ENCODE measurements at regions not wholly inside any gene's neighbourhood (a gene's known extent, or its start where the extent isn't known, plus 50 kb on each side); places are given as distances from the start of the nearest gene placed in this dataset.
"Not testable (repeated sequence)": the region's sequence is repeated elsewhere in the genome, so short reads cannot be mapped to it uniquely, and the experiment has no call there.

DNA sequence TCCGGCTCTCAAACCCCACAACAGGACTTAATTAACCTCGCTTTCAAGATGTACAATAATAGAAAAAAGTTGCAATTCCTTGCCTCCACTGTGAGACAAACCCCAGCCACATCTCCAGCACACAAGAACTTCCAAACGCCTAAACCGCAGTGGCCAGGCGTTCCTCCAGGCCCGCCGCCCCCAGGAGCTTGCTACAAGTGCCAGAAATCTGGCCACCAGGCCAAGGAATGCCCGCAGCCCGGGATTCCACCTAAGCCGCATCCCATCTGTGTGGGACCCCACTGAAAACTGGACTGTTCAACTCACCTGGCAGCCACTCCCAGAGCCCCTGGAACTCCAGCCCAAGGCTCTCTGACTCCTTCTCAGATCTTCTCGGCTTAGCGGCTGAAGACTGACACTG lies 262.5 kb downstream of the SMARCA2 start:
- DNase-seq (ENCODE audit: low read depth): not testable (repeated sequence)

DNA sequence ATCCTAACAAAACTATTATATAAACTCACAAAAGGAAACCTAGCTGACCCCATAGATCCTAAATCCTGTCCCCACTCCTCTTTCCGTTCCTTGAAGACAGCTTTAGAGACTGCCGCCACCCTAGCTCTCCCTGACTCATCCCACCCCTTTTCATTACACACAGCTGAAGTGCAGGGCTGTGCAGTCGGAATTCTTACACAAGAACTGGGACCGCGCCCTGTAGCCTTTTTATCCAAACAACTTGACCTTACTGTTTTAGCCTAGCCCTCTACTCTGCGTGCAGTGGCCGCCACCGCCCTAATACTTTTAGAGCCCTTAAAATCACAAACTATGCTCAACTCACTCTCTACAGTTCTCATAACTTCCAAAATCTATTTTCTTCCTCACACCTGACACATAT lies 264.0 kb downstream of the SMARCA2 start:
- DNase-seq (ENCODE audit: low read depth): not testable (repeated sequence)

DNA sequence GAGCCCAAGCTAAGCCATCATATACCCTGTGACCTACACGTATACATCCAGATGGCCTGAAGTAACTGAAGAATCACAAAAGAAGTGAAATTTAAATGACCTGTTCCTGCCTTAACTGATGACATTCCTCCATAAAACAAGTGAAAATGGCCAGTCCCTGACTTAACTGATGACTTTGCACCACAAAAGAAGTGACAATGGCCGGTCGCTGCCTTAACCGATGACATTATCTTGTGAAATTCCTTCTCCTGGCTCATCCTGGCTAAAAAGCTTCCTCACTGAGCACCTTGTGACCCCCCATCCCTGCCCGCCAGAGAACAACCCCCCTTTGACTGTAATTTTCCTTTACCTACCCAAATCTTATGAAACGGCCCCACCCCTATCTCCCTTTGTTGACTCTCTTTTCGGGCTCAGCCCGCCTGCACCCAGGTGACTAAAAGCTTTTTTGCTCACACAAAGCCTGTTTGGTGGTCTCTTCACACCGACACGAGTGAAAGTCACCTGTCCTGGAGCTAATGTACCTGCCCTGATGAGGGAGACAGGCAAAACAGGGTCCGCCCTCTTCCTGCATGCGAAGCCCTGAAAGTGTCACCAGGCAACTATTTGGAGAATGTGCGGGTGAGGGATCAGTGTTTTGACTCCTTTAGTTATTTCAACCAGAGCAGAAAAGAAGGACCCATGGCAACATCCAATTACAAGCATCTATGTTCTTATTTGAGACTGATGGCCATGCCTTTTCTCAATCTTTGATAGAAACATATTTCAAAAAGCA lies 266.1 kb downstream of the SMARCA2 start:
- no peak for DNase-seq (ENCODE audit: low read depth)

DNA sequence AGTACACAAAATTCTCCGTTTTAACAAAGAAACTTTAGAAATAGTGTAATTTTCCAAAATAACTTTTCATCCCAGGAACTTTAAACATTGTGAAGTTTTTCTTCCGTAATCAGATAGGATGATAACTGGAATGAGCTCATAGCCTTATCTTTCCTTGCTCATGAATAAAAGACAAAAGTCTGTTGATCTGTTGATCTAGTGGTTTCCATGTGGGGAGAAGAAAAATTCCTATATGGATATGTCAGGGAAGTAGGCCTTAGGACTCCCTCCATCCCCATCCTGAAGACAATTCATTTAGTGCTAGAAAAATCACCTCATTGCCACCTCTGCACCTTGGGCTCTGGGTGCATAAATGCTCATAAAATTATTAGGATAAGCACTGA lies 266.6 kb downstream of the SMARCA2 start:
- DNase-seq (ENCODE audit: low read depth): no peak

DNA sequence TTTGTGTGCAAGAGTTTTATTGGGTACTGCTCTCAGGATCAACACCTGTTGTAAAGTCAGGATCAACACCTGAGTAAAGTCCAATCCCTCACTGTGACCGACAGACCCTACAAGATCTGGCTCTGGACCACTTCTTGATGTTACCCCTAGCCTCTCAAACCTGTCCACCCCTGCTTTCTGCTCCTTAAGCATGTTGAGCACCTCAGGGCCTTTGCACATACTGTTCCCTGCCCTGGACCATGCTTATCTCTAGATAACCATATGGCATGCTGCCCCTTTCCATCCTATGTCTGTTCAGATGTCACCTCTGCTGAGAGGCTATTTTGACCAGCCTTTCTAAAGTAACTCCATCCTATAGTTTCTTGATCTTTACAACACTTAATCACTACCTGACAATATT lies 269.6 kb downstream of the SMARCA2 start:
- no peak for DNase-seq (ENCODE audit: low read depth)

DNA sequence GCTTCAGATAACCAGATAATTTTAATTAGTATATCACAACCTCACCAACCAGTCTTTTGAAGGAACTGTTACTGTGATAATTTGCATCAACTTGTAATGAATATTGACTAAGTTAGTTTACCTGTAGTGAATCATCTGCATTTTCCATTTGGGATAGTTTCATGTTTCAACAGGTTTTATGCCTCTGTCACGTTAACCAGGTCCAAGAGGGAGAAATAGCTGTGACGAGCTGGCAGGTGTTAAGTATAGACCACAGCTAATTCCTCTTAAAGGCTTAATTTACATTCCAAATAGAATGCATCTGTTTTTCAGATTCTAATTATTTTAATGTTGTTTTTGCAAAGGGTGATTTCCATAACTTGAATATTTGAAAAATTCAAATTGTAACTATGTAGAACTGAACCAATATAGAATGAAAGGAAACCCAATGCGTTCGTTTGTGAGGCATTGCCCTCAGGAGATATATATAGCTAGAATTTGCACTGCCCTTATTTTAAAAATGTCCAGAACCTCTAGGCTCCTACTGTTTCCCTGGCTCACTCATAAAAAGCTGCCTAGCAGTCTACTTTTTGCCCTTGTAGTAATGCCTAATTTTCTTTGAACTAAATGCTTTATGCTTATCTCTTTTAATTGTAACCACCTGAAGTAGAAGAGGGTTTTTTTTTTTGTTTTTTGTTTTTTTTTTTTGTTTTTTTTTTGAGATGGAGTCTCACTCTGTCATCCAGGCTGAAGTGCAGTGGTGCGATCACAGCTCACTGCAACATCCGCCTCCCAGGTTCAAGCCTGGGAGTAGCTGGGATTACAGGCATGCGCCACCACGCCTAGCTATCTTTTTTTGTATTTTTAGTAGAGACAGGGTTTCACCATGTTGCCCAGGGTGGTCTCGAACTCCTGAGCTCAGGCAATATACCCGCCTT lies 270.5 kb downstream of the SMARCA2 start:
- no peak for DNase-seq (ENCODE audit: low read depth)

DNA sequence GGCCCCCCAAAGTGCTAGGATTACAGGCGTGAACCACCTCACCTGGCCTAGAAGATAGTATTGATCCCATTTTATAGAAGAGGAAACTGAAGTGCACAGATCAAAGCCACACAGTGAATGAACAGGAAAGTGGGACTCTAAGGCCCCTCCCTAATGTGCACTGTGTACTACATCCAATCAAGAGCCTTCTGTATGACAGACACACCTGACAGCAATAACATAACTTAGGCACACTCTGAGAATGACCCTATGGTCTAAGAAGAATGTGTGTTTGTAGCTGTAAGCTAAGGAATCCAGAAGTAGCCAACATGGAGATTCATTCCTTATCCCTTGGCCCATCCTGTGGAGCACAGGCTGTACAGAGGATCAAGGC lies 271.2 kb downstream of the SMARCA2 start:
- no peak for DNase-seq (ENCODE audit: low read depth)

DNA sequence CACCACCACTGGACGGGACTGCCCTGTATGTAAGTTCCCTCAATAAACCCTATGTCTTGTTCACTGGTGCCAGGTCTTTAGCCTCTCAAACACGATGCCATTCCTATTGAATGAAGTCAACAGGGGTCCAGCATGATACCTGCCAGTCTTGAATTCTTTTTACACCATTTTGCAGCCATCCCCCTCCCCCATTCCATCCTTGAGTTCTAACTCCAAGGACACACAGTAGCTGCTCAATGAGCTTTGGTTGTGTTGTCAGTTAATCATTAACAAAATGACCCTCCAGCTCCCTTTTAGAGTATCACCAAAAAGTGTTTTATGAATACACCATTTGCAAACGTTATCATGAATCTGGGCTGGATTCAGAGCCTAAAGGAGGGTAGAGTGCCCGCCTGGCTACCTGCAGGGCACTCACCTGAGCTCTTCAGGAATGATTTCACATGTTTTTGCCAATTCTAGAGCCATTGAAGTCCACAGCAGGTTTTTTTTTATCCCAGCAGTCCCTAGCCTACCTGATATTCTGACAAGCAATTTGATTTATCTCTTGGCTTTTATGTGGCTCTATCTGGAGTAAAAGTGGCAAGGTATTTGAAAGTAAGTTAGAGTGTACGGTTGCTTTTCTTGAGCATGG lies 271.8 kb downstream of the SMARCA2 start:
- DNase-seq (ENCODE audit: low read depth): no peak

DNA sequence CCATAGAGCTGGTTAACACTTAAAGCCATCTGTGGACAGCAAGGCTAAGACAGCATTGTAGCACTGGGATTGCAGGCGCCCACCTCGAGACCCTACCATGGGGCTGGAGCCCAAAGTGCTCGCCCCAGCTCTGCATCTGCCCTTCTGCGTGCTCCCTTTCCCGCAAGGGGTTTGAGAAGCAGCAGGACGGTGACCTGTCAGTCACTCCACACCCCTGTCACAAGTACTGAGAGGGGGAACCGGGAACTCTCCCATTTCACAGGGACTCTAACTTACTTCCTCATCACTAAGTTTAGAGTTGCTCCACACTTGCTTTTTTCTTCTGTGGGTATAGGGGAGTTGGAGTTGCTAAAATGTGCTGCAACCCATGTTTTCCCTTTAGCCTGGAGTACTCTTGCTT lies 273.2 kb downstream of the SMARCA2 start:
- no peak for DNase-seq (ENCODE audit: low read depth)

DNA sequence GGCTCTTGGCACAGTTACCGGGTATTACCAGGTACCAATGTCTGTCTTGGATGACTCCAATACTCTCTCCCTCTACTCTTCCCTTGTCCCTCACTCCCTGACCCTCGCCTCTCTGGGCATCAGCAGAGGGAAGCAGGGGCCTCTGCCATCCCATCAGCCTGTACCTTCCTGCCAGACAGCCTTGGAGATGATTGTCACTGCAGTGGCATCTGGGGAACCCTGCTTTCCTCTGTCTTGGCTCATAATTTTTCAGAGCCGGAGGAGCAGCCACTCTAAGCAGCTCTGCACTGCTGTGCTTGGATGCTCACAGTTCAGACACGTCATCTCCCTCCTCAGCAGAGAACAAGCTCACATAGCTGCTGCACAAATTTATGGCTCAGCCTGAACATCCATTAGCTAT lies 274.1 kb downstream of the SMARCA2 start:
- DNase-seq (ENCODE audit: low read depth): no peak

DNA sequence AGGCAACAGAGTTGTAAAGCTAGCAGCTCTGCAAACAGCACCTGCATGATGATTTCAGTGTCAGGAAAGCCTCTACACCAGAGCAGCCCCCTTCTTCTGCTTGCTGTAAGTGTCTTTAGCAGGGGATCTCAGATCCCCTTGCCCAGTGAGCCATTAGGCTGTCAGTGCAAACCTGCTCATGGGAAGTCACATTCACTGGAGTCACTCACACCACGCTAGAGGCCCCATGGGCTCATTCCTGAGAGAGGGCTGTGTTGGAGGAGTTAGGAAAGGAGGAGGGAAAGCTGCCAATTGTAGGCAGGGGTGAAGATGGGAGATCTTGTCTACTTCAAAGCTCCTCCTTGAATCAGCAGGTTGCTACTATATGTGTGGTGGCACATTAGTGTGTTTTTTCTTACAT lies 275.2 kb downstream of the SMARCA2 start:
- no peak for DNase-seq (ENCODE audit: low read depth)

DNA sequence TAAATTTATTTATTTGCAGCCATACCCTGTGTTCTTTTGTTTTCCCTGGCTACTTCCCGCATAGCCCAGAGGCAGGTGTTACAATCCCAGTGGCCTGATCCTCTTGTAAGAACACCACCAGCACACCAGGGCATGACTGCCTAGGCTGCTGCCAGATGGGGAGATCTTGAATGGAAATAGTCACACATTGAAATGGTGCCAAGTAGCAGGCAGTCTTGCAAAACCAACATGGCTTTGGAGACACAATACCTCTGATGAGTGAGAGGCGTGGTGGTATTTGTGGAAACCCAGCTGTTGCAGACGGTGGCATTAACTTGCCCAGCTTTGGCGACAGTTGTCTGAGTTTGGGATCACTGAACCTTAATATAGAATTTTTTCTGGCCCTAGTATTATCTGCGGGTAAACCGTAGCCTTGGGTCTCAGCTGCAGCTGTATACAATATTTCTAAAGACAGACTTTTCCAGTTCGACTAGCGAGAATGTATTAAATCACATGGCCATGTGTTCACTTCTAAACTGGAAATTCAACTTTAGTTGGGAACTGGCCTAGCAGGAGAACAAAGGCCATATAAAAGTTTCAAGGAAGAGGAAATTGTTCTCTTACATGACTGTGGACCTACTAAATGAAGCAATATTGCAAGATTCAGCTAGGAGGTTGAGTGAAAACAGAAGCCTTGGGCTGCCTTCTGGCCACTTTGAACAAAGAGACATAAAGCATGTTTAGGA lies 277.0 kb downstream of the SMARCA2 start:
- DNase-seq (ENCODE audit: low read depth): no peak

DNA sequence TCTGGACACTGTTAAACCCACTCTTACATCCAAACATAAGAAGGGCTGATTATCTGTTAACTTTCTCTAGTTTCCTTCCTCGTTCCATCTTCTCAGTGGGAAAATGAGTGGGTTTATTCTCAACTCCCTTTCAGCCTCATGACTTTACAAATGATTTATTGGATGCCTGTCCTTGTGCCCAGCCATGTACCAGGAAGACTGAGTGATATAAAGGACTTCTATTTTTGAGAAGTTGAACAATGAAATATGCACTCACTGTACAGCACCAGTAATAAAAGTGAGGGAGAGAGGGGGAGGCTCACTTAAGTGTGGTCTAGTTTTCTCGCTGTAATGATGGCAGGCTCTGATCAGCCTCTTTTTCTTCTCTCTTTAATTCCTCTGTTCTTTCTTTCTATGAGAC lies 277.6 kb downstream of the SMARCA2 start:
- DNase-seq (ENCODE audit: low read depth): no peak

DNA sequence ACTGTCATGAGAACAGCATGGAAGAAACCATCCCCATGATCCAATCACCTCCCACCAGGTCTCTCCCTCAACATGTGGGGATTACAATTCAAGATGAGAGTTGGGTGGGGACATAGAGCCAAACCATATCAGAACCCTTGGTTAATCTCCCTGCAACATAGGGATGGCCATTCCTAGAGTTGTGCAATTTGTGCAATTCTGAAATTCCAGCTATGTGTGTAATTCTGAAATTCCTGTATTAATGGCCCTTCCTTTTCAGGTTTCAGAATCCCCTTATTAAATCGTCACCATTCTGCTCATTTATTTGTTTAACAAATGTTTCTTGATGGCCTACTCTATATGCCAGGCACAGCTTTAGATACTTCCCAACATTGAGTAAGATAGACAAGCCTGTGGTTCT lies 282.6 kb downstream of the SMARCA2 start:
- no peak for DNase-seq (ENCODE audit: low read depth)

DNA sequence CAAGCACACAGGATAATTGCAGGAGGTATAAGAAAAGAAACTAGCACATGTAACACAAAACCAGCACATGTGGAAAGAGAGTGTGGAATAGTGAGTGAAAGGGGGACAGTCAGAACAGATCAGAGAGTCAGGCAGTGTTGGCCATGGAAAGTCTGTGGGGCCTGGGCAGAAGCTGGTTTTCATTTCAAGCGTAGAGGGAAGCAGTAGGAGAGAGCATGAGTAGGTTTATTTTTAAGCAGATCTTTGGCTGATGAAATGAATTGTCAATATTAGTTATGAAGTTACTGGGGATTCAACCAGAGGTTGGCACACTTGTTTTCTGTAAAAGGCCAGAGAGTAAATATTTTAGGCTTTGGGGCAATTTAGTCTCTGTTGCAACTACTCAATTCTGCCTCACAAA lies 283.1 kb downstream of the SMARCA2 start:
- DNase-seq (ENCODE audit: low read depth): no peak

DNA sequence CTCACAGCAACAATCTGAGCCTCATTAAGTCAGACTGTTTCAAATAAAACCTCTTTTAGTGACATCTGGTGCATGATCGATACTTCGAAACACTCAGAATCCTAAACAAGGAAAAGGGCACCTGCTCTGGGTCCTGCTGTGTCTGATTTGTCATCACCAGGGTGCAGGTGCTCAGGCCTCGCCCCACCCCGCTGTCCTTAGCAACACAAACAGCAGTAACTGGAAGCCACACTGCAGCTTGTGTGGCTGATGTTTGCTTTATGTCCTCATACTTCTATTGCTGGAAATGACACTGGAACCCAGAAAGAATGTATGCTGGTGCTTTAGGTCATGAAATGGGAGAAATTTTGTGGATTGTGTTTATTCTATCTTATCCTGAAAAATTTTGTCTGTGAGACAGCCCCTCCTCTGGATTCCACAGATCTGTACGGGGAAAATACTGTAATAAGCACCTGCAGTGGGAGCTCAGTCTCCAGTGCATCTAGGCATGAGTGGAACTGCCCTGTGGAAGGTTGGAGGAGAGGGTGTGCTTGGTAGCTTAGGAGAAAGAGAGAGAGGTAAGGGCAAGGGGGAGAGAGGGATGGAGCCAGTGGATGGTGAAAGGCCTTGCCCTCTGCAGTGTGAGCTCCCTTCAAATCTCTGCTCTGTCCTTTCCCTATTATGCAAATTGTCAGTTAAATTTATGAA lies 284.2 kb downstream of the SMARCA2 start:
- DNase-seq (ENCODE audit: low read depth): no peak

DNA sequence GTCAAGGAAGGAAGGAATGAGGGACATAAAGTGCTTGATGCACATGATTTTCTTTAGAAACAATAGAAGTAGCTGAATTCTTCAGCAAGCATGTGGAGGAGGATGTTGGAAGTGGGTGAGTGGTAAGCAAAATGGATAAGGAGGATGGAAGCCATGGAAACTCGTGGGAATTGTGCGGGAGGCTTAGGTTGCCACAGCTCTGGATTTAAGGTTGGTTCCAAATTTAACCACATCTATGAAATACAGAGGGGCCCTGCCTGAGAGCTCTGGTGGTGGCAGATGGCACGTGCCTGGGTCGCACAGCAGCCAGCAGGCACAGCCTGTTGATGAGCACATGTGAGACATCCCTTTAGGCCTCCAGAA lies 284.7 kb downstream of the SMARCA2 start:
- DNase-seq (ENCODE audit: low read depth): no peak

DNA sequence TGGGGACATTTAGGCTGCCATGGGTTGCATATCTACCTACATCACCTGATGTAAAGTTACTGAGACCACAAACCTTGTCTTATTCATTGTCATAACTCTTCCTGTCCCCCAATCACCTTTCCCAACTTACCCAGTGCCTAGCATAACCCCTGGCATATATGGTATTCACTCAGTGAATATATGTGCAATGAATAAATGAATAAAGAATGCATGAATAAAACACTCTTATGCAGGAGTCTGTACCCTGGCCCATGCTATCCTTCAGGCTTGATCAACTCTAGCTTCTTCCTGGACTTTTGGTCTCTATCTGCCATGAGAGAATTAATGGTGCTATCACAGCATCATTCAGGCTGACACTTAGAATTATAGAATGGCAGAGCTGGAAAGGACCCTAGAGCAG lies 285.2 kb downstream of the SMARCA2 start:
- no peak for DNase-seq (ENCODE audit: low read depth)

DNA sequence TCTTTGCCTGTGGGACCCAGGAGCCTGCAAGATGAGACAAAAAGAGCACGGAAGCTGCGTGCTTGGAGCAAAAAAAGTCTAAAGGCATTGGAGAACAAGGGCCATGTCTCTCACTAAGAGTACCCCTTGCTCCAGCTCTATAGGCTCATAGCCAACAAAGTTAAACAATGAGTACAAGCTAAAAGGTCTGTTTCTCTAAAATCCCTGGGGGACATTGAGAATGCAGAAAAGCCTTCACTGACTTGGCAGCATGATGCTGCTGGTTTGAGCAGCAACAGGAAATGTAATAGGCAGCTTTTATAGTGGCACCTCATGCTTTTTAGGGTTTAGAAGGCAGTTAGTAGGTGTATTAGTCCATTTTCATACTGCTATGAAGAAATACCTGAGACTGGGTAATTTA lies 287.5 kb downstream of the SMARCA2 start:
- no peak for DNase-seq (ENCODE audit: low read depth)

DNA sequence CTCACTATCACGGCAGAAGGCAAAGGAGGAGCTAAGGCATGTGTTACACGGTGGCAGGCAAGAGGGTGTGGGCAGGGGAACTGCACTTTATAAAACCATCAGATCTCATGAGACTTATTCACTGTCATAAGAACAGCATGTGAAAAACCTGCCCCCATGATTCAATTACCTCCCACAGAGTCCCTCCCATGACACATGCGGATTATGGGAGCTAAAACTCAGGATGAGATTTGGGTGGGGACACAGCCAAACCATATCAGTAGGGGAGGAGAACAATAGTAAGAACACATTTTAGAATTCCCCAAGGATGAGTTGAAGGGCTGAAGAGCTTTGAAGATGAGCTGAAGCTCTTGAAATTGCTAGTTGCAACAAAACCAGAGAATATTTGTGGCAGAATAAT lies 287.9 kb downstream of the SMARCA2 start:
- DNase-seq (ENCODE audit: low read depth): no peak

DNA sequence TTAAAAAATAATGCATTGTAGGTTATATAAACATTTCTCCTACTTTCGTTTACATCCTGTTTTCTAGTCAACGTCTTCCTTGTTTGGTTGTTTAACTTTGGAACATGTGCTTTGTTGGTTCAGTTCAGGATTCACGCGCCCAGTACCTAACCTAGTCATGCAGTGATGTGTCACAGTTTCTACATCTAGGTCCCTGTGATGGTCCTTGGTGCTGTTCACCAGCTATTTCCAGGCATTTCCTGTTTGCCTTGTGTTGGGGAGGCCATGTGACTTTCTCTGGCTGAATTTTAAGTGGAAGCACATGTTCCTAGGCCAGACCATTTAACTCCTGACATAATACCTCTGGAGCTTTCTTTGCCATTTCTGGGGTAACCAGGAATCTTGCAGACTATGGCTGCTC lies 292.3 kb downstream of the SMARCA2 start:
- peak; percentile 70 for DNase-seq (ENCODE audit: low read depth)

DNA sequence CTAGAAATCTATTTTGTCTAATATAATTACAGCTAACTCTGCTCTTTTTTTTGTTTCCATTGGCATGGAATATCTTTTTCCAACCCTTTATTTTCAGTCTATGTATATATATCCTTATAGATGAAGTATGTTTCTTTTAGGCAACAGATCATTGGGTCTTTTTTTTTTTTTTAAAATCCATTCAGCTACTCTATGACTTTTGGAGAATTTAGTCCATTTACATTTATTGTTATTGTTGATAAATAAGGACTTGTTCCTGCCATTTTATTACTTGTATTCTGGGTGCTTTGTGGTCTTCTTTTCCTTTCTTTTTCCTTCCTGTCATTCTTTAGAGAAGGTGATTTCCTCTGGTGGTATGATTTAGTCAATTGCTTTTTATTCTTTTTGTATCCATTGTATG lies 296.8 kb downstream of the SMARCA2 start:
- no peak for DNase-seq (ENCODE audit: low read depth)
